HEK293T (cell line): ENCODE measurements at regions not wholly inside any gene's neighbourhood (a gene's known extent, or its start where the extent isn't known, plus 50 kb on each side); places are given as distances from the start of the nearest gene placed in this dataset.

Source experiments
- CTCF ChIA-PET: fragments of 350-600 bp; formaldehyde crosslinking; extraction: SDS; loops from one replicate; lab custom pipeline; 2021; ENCODE audit warnings: antibody characterized with exemption, inconsistent platforms; lab: Yijun Ruan, JAX
- POLR2A ChIA-PET: fragments of 350-600 bp; formaldehyde crosslinking; extraction: SDS; loops from one replicate; lab custom pipeline; 2020; ENCODE audit warnings: antibody characterized with exemption, inconsistent platforms; lab: Yijun Ruan, JAX
- DNase-seq: peaks from one replicate; pipeline ENCODE4 v3.0.0; 2012; ENCODE audit warnings: mixed read lengths; ENCODE audit errors: extremely low spot score
- ARNT ChIP-seq: fragments of 450-650 bp; IDR thresholded peaks from 2 replicates; pipeline ENCODE4 v1.6.1; 2017; ENCODE audit warnings: mild to moderate bottlenecking
- BHLHE40 ChIP-seq: fragments of 450-650 bp; IDR thresholded peaks from 2 replicates; pipeline ENCODE4 v1.6.1; 2016; ENCODE audit warnings: mild to moderate bottlenecking, moderate library complexity, borderline replicate concordance
- CTBP1 ChIP-seq: fragments of 450-650 bp; IDR thresholded peaks from 2 replicates; pipeline ENCODE4 v1.6.1; 2016; ENCODE audit warnings: borderline replicate concordance
- ELF4 ChIP-seq: fragments of 450-650 bp; IDR thresholded peaks from 2 replicates; pipeline ENCODE4 v1.6.1; 2017; ENCODE audit warnings: antibody characterized with exemption
- FOXA1 ChIP-seq: fragments of 450-650 bp; IDR thresholded peaks from 2 replicates; pipeline ENCODE4 v1.6.1; 2016; ENCODE audit warnings: mild to moderate bottlenecking
- FOXK2 ChIP-seq: fragments of 450-650 bp; IDR thresholded peaks from 2 replicates; pipeline ENCODE4 v1.6.1; 2016; ENCODE audit warnings: mild to moderate bottlenecking
- FOXM1 ChIP-seq: fragments of 450-650 bp; IDR thresholded peaks from 2 replicates; pipeline ENCODE4 v1.6.1; 2017; ENCODE audit warnings: mild to moderate bottlenecking, borderline replicate concordance
- HDGF ChIP-seq: fragments of 450-650 bp; IDR thresholded peaks from 2 replicates; pipeline ENCODE4 v1.6.1; 2017; ENCODE audit warnings: antibody characterized with exemption, borderline replicate concordance
- L3MBTL2 ChIP-seq: fragments of 450-650 bp; conservative IDR thresholded peaks from 2 replicates; pipeline ENCODE4 v1.6.1; 2016; ENCODE audit warnings: mild to moderate bottlenecking
- LEF1 ChIP-seq: fragments of 450-650 bp; IDR thresholded peaks from 2 replicates; pipeline ENCODE4 v1.6.1; 2017; ENCODE audit warnings: mild to moderate bottlenecking, borderline replicate concordance
- NFRKB ChIP-seq: fragments of 450-650 bp; IDR thresholded peaks from 2 replicates; pipeline ENCODE4 v1.6.1; 2016; ENCODE audit warnings: mild to moderate bottlenecking, moderate library complexity
- PKNOX1 ChIP-seq: fragments of 450-650 bp; IDR thresholded peaks from 2 replicates; pipeline ENCODE4 v1.6.1; 2016
- SP1 ChIP-seq: fragments of 450-650 bp; IDR thresholded peaks from 2 replicates; pipeline ENCODE4 v1.6.1; 2017
- SUZ12 ChIP-seq: fragments of 450-650 bp; IDR thresholded peaks from 2 replicates; pipeline ENCODE4 v1.6.1; 2016; ENCODE audit warnings: mild to moderate bottlenecking
- TARDBP ChIP-seq: fragments of 450-650 bp; IDR thresholded peaks from 2 replicates; pipeline ENCODE4 v1.6.1; 2016
- ZNF384 ChIP-seq: fragments of 450-650 bp; IDR thresholded peaks from 2 replicates; pipeline ENCODE4 v1.6.1; 2016

GRCh38 chr2:19231625-19232024 lies 126.8 kb downstream of the OSR1 start:
- TF ChIP-seq FOXK2: no peak
- no peak for TF ChIP-seq ZNF384
- no peak for TF ChIP-seq SP1
- no peak for TF ChIP-seq FOXM1
- TF ChIP-seq BHLHE40: no peak
- TF ChIP-seq CTBP1: no peak
- TF ChIP-seq NFRKB: no peak
- CTCF ChIA-PET: no interaction called here
- DNase-seq: no peak
- POLR2A ChIA-PET: no interaction called here

GRCh38 chr2:19230626-19231025 lies 127.8 kb downstream of the OSR1 start:
- ChIA-PET POLR2A (no interaction called here), CTCF (no interaction called here)
- no peak for DNase-seq
- TF ChIP-seq CTBP1: no peak
- TF ChIP-seq FOXA1: no peak

GRCh38 chr2:19228715-19229114 lies 129.7 kb downstream of the OSR1 start:
- CTCF ChIA-PET: no interaction called here
- TF ChIP-seq ARNT: no peak
- TF ChIP-seq BHLHE40: no peak
- no peak for TF ChIP-seq HDGF
- no peak for TF ChIP-seq FOXK2
- no peak for TF ChIP-seq L3MBTL2
- TF ChIP-seq SUZ12: no peak
- no peak for TF ChIP-seq CTBP1
- no peak for TF ChIP-seq NFRKB
- TF ChIP-seq FOXA1: no peak
- no peak for TF ChIP-seq SP1
- no peak for TF ChIP-seq ELF4
- TF ChIP-seq TARDBP: no peak
- TF ChIP-seq ZNF384: no peak
- no peak for TF ChIP-seq LEF1
- TF ChIP-seq PKNOX1: no peak
- no peak for TF ChIP-seq FOXM1
- POLR2A ChIA-PET: no interaction called here
- DNase-seq: no peak

GRCh38 chr2:19228181-19228593 lies 130.2 kb downstream of the OSR1 start:
- TF ChIP-seq FOXA1 (no peak), BHLHE40 (no peak), PKNOX1 (no peak), SUZ12 (no peak), FOXK2 (no peak), NFRKB (no peak), ARNT (no peak), ZNF384 (no peak), ELF4 (no peak), SP1 (no peak), LEF1 (no peak), HDGF (no peak), CTBP1 (no peak), L3MBTL2 (no peak), TARDBP (no peak), FOXM1 (no peak)
- no peak for DNase-seq
- ChIA-PET CTCF (no interaction called here), POLR2A (no interaction called here)

- TF ChIP-seq HDGF: no peak
- no peak for TF ChIP-seq SP1
- TF ChIP-seq FOXK2: no peak
- no peak for TF ChIP-seq NFRKB
- TF ChIP-seq LEF1: no peak
- no peak for TF ChIP-seq SUZ12
- TF ChIP-seq L3MBTL2: no peak
- no peak for TF ChIP-seq ARNT
- TF ChIP-seq TARDBP: no peak
- no peak for TF ChIP-seq ZNF384
- TF ChIP-seq FOXA1: no peak
- TF ChIP-seq ELF4: no peak
- TF ChIP-seq CTBP1: no peak
- no peak for TF ChIP-seq FOXM1
- no peak for TF ChIP-seq BHLHE40
- TF ChIP-seq PKNOX1: no peak
- ChIA-PET CTCF (no interaction called here), POLR2A (no interaction called here)
- no peak for DNase-seq
Observed at GRCh38 chr2:19226871-19227270, 131.6 kb downstream of the OSR1 start.

- no peak for DNase-seq
- ChIA-PET CTCF (no interaction called here), POLR2A (no interaction called here)
- TF ChIP-seq BHLHE40: no peak
- TF ChIP-seq FOXK2: no peak
- no peak for TF ChIP-seq LEF1
- no peak for TF ChIP-seq ELF4
- TF ChIP-seq ZNF384: no peak
Observed at GRCh38 chr2:19226386-19226785, 132.0 kb downstream of the OSR1 start.

GRCh38 chr2:19225931-19226330 lies 132.5 kb downstream of the OSR1 start:
- POLR2A ChIA-PET: no interaction called here
- no peak for DNase-seq
- no peak for TF ChIP-seq ARNT
- CTCF ChIA-PET: no interaction called here
